Sigmoid colon (tissue), 4 donors: ENCODE measurements at regions not wholly inside any gene's neighbourhood (a gene's known extent, or its start where the extent isn't known, plus 50 kb on each side); places are given as distances from the start of the nearest gene placed in this dataset.

Source experiments
- EP300 ChIP-seq, 4 donors: sonication (generic); formaldehyde crosslinking; IDR thresholded peaks; one replicate each; pipeline ENCODE4 v1.6.1; 2017; ENCODE audit warnings: antibody characterized with exemption in 4 of 4
- POLR2A ChIP-seq, 2 donors: fragments of 450-650 bp; IDR thresholded peaks; one replicate each; pipeline ENCODE4 v1.6.1; 2016; ENCODE audit warnings: antibody characterized with exemption in 2 of 2, mild to moderate bottlenecking in 2 of 2, moderate library complexity in 2 of 2
- POLR2AphosphoS5 ChIP-seq, 4 donors: sonication (generic); formaldehyde crosslinking; IDR thresholded peaks; one replicate each; pipeline ENCODE4 v1.6.1; 2017; ENCODE audit warnings: antibody characterized with exemption in 4 of 4
- TF ChIP-seq, protein P1 (sequence below), 4 experiments: fragments of 450-650 bp in 3 of 4; fragments of 200-600 bp in 1 of 4; IDR thresholded peaks; one replicate each; pipeline ENCODE4 v1.5.1; 2016 to 2019; ENCODE audit warnings: antibody characterized with exemption in 4 of 4, mild to moderate bottlenecking in 3 of 4, moderate library complexity in 2 of 4

- TF ChIP-seq, protein P1, sequence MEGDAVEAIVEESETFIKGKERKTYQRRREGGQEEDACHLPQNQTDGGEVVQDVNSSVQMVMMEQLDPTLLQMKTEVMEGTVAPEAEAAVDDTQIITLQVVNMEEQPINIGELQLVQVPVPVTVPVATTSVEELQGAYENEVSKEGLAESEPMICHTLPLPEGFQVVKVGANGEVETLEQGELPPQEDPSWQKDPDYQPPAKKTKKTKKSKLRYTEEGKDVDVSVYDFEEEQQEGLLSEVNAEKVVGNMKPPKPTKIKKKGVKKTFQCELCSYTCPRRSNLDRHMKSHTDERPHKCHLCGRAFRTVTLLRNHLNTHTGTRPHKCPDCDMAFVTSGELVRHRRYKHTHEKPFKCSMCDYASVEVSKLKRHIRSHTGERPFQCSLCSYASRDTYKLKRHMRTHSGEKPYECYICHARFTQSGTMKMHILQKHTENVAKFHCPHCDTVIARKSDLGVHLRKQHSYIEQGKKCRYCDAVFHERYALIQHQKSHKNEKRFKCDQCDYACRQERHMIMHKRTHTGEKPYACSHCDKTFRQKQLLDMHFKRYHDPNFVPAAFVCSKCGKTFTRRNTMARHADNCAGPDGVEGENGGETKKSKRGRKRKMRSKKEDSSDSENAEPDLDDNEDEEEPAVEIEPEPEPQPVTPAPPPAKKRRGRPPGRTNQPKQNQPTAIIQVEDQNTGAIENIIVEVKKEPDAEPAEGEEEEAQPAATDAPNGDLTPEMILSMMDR (IDR thresholded peaks at IDR 0.05): no peak
- TF ChIP-seq POLR2A (IDR thresholded peaks at IDR 0.05) (no peak), EP300 (IDR thresholded peaks at IDR 0.05) (no peak), POLR2AphosphoS5 (IDR thresholded peaks at IDR 0.05) (no peak)
Measured at GRCh38 chr3:148102156-148102555, 595.5 kb upstream of the AGTR1 start.
